ENCODE measurements at regions not wholly inside any gene's neighbourhood (a gene's known extent, or its start where the extent isn't known, plus 50 kb on each side); places are given as distances from the start of the nearest gene placed in this dataset.
"Not testable (repeated sequence)": the region's sequence is repeated elsewhere in the genome, so short reads cannot be mapped to it uniquely, and the experiment has no call there.

- H3K4me3 ChIP-seq (replicated peaks; ENCODE audit: low read depth, low read length), result no peak overlapping the region
- no peak for TF ChIP-seq CTCF (IDR thresholded peaks at IDR 0.05; ENCODE audit: low read length, missing control alignments)
- no peak for DNase-seq (ENCODE audit: low read depth)
Measured at GRCh38 chr3:72614394-72615074, 233.7 kb downstream of the SHQ1 start.

GRCh38 chr3:72613871-72614270, 234.4 kb downstream of the SHQ1 start:
- no peak for DNase-seq (ENCODE audit: low read depth)

GRCh38 chr3:72609114-72609513, 239.1 kb downstream of the SHQ1 start:
- DNase-seq (ENCODE audit: low read depth); H3K4me3 ChIP-seq (replicated peaks; ENCODE audit: low read depth, low read length): not testable (repeated sequence)

More at GRCh38 chr3:72613871-72614270, 234.4 kb downstream of the SHQ1 start:
- TF ChIP-seq CTCF (IDR thresholded peaks at IDR 0.05; ENCODE audit: low read length, missing control alignments), result no peak
- H3K4me3 ChIP-seq (replicated peaks; ENCODE audit: low read depth, low read length), result no peak overlapping the region

GRCh38 chr3:72606005-72606800, 242.0 kb downstream of the SHQ1 start:
- DNase-seq (ENCODE audit: low read depth), result no peak
- no peak overlapping the region for H3K4me3 ChIP-seq (replicated peaks; ENCODE audit: low read depth, low read length)
- TF ChIP-seq CTCF (IDR thresholded peaks at IDR 0.05; ENCODE audit: low read length, missing control alignments), result no peak

GRCh38 chr3:72604328-72604727, 243.9 kb downstream of the SHQ1 start:
- TF ChIP-seq CTCF (IDR thresholded peaks at IDR 0.05; ENCODE audit: low read length, missing control alignments), result no peak
- H3K4me3 ChIP-seq (replicated peaks; ENCODE audit: low read depth, low read length), result no peak overlapping the region
- no peak for DNase-seq (ENCODE audit: low read depth)

GRCh38 chr3:72601983-72602750, 246.1 kb downstream of the SHQ1 start:
- DNase-seq (ENCODE audit: low read depth), result no peak
- H3K4me3 ChIP-seq (replicated peaks; ENCODE audit: low read depth, low read length), result no peak overlapping the region
- no peak for TF ChIP-seq CTCF (IDR thresholded peaks at IDR 0.05; ENCODE audit: low read length, missing control alignments)

GRCh38 chr3:72601060-72601459, 247.2 kb downstream of the SHQ1 start:
- no peak for TF ChIP-seq CTCF (IDR thresholded peaks at IDR 0.05; ENCODE audit: low read length, missing control alignments)
- DNase-seq (ENCODE audit: low read depth), result no peak
- no peak overlapping the region for H3K4me3 ChIP-seq (replicated peaks; ENCODE audit: low read depth, low read length)

Measured in fibroblast of pulmonary artery (primary cell).